ENCODE measurements at regions not wholly inside any gene's neighbourhood (a gene's known extent, or its start where the extent isn't known, plus 50 kb on each side); places are given as distances from the start of the nearest gene placed in this dataset.
A peak's percentile ranks its signal among the peaks of the same experiment; 100 is the strongest.
"Not testable (repeated sequence)": the region's sequence is repeated elsewhere in the genome, so short reads cannot be mapped to it uniquely, and the experiment has no call there.

DNA sequence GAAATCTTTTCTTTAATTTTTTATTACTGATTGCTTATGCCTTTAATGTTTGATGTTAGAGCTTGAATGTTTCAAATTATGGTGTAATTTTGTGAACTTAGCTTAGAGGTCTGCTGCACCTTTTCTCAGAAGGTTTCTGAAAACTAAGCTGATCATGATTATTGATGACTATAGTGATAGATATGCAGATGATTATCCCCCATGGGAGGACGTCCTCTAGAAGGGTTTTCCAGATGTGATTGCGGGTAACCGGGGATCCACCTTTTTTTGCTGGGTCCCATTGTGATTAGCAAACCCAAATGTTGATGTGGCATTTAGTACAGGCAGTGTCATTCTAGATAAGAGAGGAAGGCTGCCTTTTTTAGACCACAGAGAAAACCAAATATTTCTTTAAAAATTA lies 272.9 kb downstream of the FBXO8 start:
- Histone ChIP-seq H3K27me3 (replicated peaks; ENCODE audit: control insufficient read depth, insufficient read depth, low read length) (no peaks in the 10 kb centered on the region), H3K4me1 (ENCODE audit: control insufficient read depth, insufficient read depth, low read length) (peaks cover 50% of the 10 kb centered on the region), H3K9ac (ENCODE audit: low read length) (peak overlapping the region; percentile 83), H3K36me3 (ENCODE audit: control insufficient read depth, insufficient read depth, low read length, severe bottlenecking) (no peaks in the 10 kb centered on the region), H3K9me3 (ENCODE audit: control insufficient read depth, low read length) (no peaks in the 10 kb centered on the region), H3K4me3 (ENCODE audit: low read length) (peak overlapping the region; percentile 14)
- DNase-seq (ENCODE audit: low read depth) = no peak

DNA sequence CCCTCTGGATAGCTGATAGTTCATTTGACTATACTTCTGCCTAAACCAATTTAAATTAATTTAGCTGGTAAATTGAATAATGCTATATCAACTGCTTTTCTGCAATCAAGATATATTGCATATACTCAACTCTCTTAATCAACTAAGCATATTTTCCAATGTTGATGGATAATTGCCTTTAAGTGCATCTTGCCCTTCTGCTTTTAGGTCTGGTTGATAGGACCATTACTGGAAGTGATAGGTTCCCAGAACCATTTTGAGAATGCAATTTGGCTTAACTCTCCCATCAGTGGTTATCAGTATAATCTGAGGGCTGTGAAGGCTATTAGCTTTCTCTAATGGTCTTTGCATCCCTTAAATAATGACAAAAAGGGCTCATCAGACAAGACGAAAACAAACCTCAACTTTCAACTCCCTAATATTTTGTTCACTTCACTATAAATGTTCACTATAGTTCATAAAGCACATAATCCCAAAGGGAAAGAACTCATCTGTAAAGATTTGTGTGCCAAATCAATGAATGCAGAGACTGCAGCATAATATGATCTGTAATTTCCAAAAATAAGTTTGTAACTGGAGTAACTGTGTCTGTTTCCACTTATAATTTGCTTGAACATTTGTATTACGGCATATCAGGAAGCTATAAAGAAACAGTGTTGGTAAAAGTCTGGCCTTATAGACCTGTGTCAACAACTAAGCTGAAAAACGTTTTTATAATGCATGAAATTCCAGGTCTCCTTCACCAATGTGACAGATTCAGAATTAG lies 273.6 kb downstream of the FBXO8 start:
- Histone ChIP-seq H3K4me1 (ENCODE audit: control insufficient read depth, insufficient read depth, low read length) (peaks cover 57% of the 10 kb centered on the region), H3K9ac (ENCODE audit: low read length) (peak overlapping the region; percentile 83), H3K36me3 (ENCODE audit: control insufficient read depth, insufficient read depth, low read length, severe bottlenecking) (no peaks in the 10 kb centered on the region), H3K27me3 (replicated peaks; ENCODE audit: control insufficient read depth, insufficient read depth, low read length) (no peaks in the 10 kb centered on the region), H3K9me3 (ENCODE audit: control insufficient read depth, low read length) (no peaks in the 10 kb centered on the region), H3K4me3 (ENCODE audit: low read length) (peak overlapping the region; percentile 14)
- peak; percentile 22 for DNase-seq (ENCODE audit: low read depth)

DNA sequence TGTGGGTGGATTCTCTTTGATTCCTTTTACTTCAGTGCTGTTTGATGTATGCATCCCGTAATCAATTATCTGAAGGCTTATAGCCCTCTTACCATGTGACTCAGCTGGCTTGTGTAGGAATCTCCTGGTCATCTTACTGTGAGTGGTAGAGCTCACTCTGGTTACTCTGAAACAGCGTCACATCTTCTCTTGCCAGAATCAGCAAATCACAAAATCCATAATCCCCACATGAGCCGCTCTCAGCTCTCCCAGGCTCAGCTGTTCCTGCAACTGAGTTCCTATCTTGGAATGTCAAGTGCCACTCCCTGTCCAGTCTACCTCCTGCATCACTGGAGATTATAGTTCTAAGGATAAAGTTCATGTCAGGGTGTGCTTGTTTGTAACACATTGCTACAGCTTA lies 278.0 kb downstream of the FBXO8 start:
- Histone ChIP-seq H3K4me1 (ENCODE audit: control insufficient read depth, insufficient read depth, low read length) (peaks cover 27% of the 10 kb centered on the region), H3K27me3 (replicated peaks; ENCODE audit: control insufficient read depth, insufficient read depth, low read length) (no peaks in the 10 kb centered on the region), H3K9me3 (ENCODE audit: control insufficient read depth, low read length) (no peaks in the 10 kb centered on the region), H3K36me3 (ENCODE audit: control insufficient read depth, insufficient read depth, low read length, severe bottlenecking) (no peaks in the 10 kb centered on the region), H3K4me3 (ENCODE audit: low read length) (peak overlapping the region; percentile 43), H3K9ac (ENCODE audit: low read length) (peak overlapping the region; percentile 27)
- peak; percentile 20 for DNase-seq (ENCODE audit: low read depth)

DNA sequence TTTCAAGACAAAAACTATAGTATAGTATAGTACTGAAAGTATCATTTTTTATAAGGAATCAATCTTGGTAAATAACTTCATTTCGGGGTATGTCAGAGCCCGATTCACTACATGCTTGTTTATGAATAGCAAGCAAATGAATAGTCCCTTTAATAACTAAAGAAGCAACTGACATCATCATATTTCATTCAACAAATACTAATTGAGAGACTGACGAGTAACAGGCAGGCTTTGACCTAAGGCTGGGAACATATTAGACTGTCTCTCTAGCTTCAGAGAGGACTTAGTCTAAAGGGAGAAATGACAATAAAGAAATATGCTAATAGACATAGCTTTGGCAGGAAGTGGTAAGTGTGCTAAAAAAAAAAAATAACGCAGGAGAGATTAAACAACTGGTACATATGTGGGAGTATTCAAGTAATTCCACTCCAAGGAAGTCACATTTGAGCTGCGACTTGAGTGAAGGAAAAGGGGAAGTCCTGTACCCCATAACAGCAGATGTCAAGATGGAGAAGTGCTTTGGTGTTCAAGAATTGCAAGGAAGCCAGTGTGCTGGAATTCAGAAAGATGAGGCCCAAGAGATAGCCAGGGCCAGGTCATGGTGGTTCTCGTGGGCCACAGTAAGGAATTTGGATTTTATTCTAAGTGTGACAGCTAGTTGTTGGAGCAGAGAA lies 284.9 kb downstream of the FBXO8 start:
- Histone ChIP-seq H3K9me3 (ENCODE audit: control insufficient read depth, low read length) (no peaks in the 10 kb centered on the region), H3K9ac (ENCODE audit: low read length) (no peak overlapping the region), H3K27me3 (replicated peaks; ENCODE audit: control insufficient read depth, insufficient read depth, low read length) (no peaks in the 10 kb centered on the region), H3K4me3 (ENCODE audit: low read length) (peak overlapping the region; percentile 34), H3K4me1 (ENCODE audit: control insufficient read depth, insufficient read depth, low read length) (peaks cover 19% of the 10 kb centered on the region), H3K36me3 (ENCODE audit: control insufficient read depth, insufficient read depth, low read length, severe bottlenecking) (no peaks in the 10 kb centered on the region)
- no peak for DNase-seq (ENCODE audit: low read depth)

DNA sequence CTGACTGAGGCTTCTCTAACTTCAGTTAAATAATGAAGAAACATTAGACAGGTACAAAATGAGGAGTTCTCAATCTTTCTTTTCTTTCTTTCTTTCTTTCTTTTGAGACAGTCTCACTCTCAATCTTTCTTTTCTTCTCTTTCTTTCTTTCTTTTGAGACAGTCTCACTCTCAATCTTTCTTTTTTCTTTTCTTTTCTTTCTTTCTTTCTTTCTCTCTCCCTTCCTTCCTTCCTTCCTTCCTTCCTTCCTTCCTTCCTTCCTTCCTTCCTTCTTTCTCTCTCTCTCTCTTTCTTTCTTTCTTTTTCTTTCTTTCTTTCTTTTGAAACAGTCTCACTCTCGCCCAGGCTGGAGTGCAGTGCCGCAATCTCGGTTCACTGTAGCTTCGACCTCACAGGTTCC lies 287.7 kb downstream of the FBXO8 start:
- H3K4me3 ChIP-seq (ENCODE audit: low read length); H3K9me3 ChIP-seq (ENCODE audit: control insufficient read depth, low read length); H3K27me3 ChIP-seq (replicated peaks; ENCODE audit: control insufficient read depth, insufficient read depth, low read length); H3K9ac ChIP-seq (ENCODE audit: low read length); H3K36me3 ChIP-seq (ENCODE audit: control insufficient read depth, insufficient read depth, low read length, severe bottlenecking); DNase-seq (ENCODE audit: low read depth): not testable (repeated sequence)
- peaks cover 28% of the 10 kb centered on the region for H3K4me1 ChIP-seq (ENCODE audit: control insufficient read depth, insufficient read depth, low read length)

DNA sequence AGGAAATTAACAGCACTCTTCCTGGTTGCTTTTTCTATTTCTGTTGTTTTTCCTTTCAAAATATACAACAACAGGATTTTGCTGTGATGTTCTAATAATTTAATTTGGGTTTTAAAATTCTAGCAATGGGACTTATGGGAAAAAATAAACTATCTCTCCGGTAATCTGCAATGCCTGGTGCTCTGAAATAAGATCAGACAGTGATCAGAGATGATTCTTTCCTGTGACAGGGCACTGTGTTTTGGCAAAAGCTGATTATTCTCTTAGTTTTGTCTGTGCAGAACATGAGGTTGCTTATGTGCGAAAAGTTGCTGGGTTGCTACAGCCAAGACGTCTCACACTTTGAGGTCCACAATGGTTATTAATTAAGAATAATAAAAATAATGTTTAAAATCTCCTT lies 291.7 kb downstream of the FBXO8 start:
- Histone ChIP-seq H3K27me3 (replicated peaks; ENCODE audit: control insufficient read depth, insufficient read depth, low read length) (no peaks in the 10 kb centered on the region), H3K4me3 (ENCODE audit: low read length) (no peak overlapping the region), H3K9ac (ENCODE audit: low read length) (peak overlapping the region; percentile 51), H3K36me3 (ENCODE audit: control insufficient read depth, insufficient read depth, low read length, severe bottlenecking) (no peaks in the 10 kb centered on the region), H3K4me1 (ENCODE audit: control insufficient read depth, insufficient read depth, low read length) (peaks cover 15% of the 10 kb centered on the region), H3K9me3 (ENCODE audit: control insufficient read depth, low read length) (no peaks in the 10 kb centered on the region)
- DNase-seq (ENCODE audit: low read depth) = no peak

DNA sequence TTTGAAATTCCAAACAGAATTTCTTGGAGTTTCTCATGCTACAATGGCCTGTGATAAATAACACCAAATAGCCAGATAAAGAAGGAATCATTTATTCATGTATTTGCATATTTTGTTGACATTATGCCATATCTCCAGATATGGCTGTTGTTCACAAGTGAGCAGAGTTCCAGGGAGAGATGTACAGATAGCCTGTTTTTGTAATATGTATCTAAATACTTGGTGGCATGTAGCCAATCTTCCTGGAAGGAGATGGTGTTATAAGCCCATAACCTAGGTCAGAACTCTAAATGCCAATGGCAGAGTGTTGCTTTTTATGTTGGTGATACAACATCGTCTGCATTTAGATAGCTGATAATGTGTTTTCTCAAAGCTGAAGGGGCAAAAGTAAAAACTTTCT lies 292.2 kb downstream of the FBXO8 start:
- H3K4me1 ChIP-seq (ENCODE audit: control insufficient read depth, insufficient read depth, low read length) = peaks cover 15% of the 10 kb centered on the region
- H3K27me3 ChIP-seq (replicated peaks; ENCODE audit: control insufficient read depth, insufficient read depth, low read length) = no peaks in the 10 kb centered on the region
- H3K4me3 ChIP-seq (ENCODE audit: low read length) = no peak overlapping the region
- DNase-seq (ENCODE audit: low read depth) = no peak
- H3K9ac ChIP-seq (ENCODE audit: low read length) = no peak overlapping the region
- no peaks in the 10 kb centered on the region for H3K9me3 ChIP-seq (ENCODE audit: control insufficient read depth, low read length)
- H3K36me3 ChIP-seq (ENCODE audit: control insufficient read depth, insufficient read depth, low read length, severe bottlenecking) = no peaks in the 10 kb centered on the region

DNA sequence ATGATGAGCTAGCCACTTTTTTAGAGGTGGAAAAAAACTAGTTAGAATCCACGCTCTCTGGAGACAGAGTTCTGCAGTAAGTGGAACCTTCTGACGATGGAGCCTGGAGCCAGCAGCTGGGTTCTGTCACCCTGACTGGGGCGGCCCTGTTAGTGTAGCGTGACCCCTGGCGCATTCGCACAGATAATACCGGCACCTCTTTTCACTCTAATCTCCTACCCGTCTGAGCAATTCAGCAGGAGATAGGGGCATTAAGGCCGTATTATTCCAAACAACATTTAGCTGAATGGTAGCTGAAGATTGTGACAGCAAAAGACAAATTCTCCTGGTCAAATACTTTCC lies 292.6 kb downstream of the FBXO8 start:
- no peak overlapping the region for H3K9ac ChIP-seq (ENCODE audit: low read length)
- DNase-seq (ENCODE audit: low read depth) = no peak
- no peaks in the 10 kb centered on the region for H3K27me3 ChIP-seq (replicated peaks; ENCODE audit: control insufficient read depth, insufficient read depth, low read length)
- no peaks in the 10 kb centered on the region for H3K36me3 ChIP-seq (ENCODE audit: control insufficient read depth, insufficient read depth, low read length, severe bottlenecking)
- H3K4me1 ChIP-seq (ENCODE audit: control insufficient read depth, insufficient read depth, low read length) = peaks cover 15% of the 10 kb centered on the region
- no peak overlapping the region for H3K4me3 ChIP-seq (ENCODE audit: low read length)
- no peaks in the 10 kb centered on the region for H3K9me3 ChIP-seq (ENCODE audit: control insufficient read depth, low read length)

DNA sequence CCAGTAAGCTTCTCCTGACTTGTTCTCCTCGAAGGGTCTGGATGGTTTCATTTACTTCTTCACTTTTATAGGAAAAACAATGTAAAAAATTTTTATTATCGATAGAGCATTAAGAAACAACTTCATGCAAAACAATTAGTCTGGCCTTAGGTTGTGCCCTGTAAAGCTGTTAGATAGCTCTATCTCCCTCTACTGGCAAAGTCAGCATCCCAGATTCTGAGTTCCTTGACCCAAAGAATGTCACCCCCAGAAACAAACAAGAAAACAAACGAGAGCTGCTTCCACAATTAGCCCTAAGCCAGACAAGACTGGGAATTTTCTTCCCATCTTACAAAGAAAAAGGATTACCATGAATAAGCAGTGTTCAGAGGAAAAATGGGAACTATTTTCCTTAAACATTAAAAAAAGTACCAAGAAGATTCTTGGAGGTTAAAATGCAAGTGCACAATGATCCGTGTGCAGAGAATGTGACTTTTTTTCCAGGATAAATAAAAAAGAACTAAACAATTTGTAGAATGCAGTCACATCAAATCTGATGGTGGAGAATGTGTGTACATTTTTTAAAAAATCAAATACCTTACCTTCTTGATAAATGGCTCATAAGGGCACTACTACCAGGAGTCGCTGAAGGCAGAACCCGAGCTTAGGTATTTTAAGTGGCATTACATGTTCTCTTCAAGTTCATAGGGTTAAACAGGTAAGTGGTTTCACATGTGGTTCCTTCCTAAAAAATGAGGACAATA lies 293.2 kb downstream of the FBXO8 start:
- peak; percentile 84 for DNase-seq (ENCODE audit: low read depth)
- H3K4me1 ChIP-seq (ENCODE audit: control insufficient read depth, insufficient read depth, low read length) = peaks cover 15% of the 10 kb centered on the region
- no peak overlapping the region for H3K4me3 ChIP-seq (ENCODE audit: low read length)
- H3K9me3 ChIP-seq (ENCODE audit: control insufficient read depth, low read length) = no peaks in the 10 kb centered on the region
- H3K27me3 ChIP-seq (replicated peaks; ENCODE audit: control insufficient read depth, insufficient read depth, low read length) = no peaks in the 10 kb centered on the region
- H3K9ac ChIP-seq (ENCODE audit: low read length) = peak overlapping the region; percentile 57
- H3K36me3 ChIP-seq (ENCODE audit: control insufficient read depth, insufficient read depth, low read length, severe bottlenecking) = no peaks in the 10 kb centered on the region

DNA sequence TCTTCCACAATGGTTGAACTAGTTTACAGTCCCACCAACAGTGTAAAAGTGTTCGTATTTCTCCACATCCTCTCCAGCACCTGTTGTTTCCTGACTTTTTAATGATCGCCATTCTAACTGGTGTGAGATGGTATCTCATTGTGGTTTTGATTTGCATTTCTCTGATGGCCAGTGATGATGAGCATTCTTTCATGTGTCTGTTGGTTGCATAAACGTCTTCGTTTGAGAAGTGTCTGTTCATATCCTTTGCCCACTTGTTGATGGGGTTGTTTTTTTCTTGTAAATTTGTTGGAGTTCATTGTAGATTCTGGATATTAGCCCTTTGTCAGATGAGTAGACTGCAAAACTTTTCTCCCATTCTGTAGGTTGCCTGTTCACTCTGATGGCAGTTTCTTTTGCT lies 319.9 kb downstream of the FBXO8 start:
- H3K9me3 ChIP-seq (ENCODE audit: control insufficient read depth, low read length); H3K27me3 ChIP-seq (replicated peaks; ENCODE audit: control insufficient read depth, insufficient read depth, low read length); H3K4me3 ChIP-seq (ENCODE audit: low read length); H3K4me1 ChIP-seq (ENCODE audit: control insufficient read depth, insufficient read depth, low read length); DNase-seq (ENCODE audit: low read depth); H3K36me3 ChIP-seq (ENCODE audit: control insufficient read depth, insufficient read depth, low read length, severe bottlenecking); H3K9ac ChIP-seq (ENCODE audit: low read length): not testable (repeated sequence)

DNA sequence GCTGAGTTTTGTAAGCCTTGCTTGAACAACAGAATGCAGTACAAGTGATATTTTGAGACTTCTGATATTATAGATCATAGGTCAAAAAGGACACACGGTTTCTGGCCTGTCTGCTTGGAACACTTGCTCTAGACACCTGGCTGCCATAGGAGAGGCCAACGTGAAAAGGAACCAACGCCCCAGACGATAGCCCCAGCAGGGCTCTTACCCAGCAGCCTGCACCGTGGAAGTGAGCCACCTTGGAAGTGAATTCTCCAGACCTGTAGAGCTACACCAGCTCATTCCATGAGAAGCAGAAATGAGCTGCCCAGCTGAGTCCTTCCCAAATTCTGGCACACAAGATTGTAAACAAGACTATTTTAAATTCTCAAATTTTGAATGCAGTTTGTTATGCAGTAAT lies 323.1 kb downstream of the FBXO8 start:
- no peaks in the 10 kb centered on the region for H3K36me3 ChIP-seq (ENCODE audit: control insufficient read depth, insufficient read depth, low read length, severe bottlenecking)
- H3K4me1 ChIP-seq (ENCODE audit: control insufficient read depth, insufficient read depth, low read length) = peaks cover 9% of the 10 kb centered on the region
- no peak overlapping the region for H3K9ac ChIP-seq (ENCODE audit: low read length)
- H3K4me3 ChIP-seq (ENCODE audit: low read length) = no peak overlapping the region
- H3K27me3 ChIP-seq (replicated peaks; ENCODE audit: control insufficient read depth, insufficient read depth, low read length) = no peaks in the 10 kb centered on the region
- no peaks in the 10 kb centered on the region for H3K9me3 ChIP-seq (ENCODE audit: control insufficient read depth, low read length)
- DNase-seq (ENCODE audit: low read depth) = no peak

All from adipocyte (in vitro differentiated cells).